B cell (primary cell): ENCODE measurements at regions not wholly inside any gene's neighbourhood (a gene's known extent, or its start where the extent isn't known, plus 50 kb on each side); places are given as distances from the start of the nearest gene placed in this dataset.

ENCODE experiments used
- ATAC-seq: fragments of 200-7000 bp; cut with Tn5 transposase; one replicate; pipeline ENCODE4 v1.10.0; 2021; ENCODE audit warnings: low read depth, mild to moderate bottlenecking, moderate number of reproducible peaks, moderate library complexity
- CTCF ChIA-PET: fragments of 350-600 bp; sonication (Branson Sonifier 250); formaldehyde crosslinking; loops from one replicate; lab custom pipeline; 2021; ENCODE audit warnings: antibody characterized with exemption, inconsistent platforms; lab: Charles Lee
- POLR2A ChIA-PET: fragments of 350-600 bp; sonication (Branson Sonifier 250); formaldehyde crosslinking; loops from one replicate; lab custom pipeline; 2021; ENCODE audit warnings: antibody characterized with exemption; lab: Charles Lee
- DNase-seq: peaks from one replicate; pipeline ENCODE4 v3.0.0; 2013
- H2AFZ ChIP-seq: 2 replicates; pipeline ENCODE4 v1.6.1; 2012; ENCODE audit warnings: mild to moderate bottlenecking, low read depth, low read length; ENCODE audit not compliant: insufficient read depth, poor library complexity, severe bottlenecking
- H3K27ac ChIP-seq, 2 donors: 1 replicate in 1 of 2; 2 replicates in 1 of 2; pipeline ENCODE4 v1.5.1; 2012 to 2013; ENCODE audit warnings: low read length in 2 of 2, mild to moderate bottlenecking in 2 of 2, moderate library complexity in 1 of 2
- H3K27me3 ChIP-seq, 4 experiments: fragments of 200-600 bp in 1 of 4; sonication (generic) in 1 of 4; replicated peaks in 1 of 4; 1 replicate in 2 of 4; 2 replicates in 2 of 4; pipeline versions ENCODE4 v1.6.1 to v1.7.0; 2013 to 2016; ENCODE audit warnings: low read length in 3 of 4, mild to moderate bottlenecking in 2 of 4, mixed read lengths in 1 of 4, moderate library complexity in 1 of 4; ENCODE audit not compliant: insufficient read depth in 4 of 4, control insufficient read depth in 3 of 4; ENCODE audit errors: control extremely low read depth in 1 of 4
- H3K36me3 ChIP-seq, 2 experiments: replicated peaks in 1 of 2; 1 replicate in 1 of 2; 2 replicates in 1 of 2; pipeline versions ENCODE4 v1.6.1 to v1.7.1; 2013; ENCODE audit warnings: low read length in 1 of 2; ENCODE audit not compliant: insufficient read depth in 2 of 2, control insufficient read depth in 1 of 2; ENCODE audit errors: control extremely low read depth in 1 of 2, extremely low read depth in 1 of 2
- H3K4me1 ChIP-seq, 2 donors: fragments of 200-600 bp in 1 of 2; sonication (generic) in 1 of 2; 1 replicate in 1 of 2; 2 replicates in 1 of 2; pipeline versions ENCODE4 v1.5.1 to v1.6.1; 2013 to 2017; ENCODE audit warnings: low read length in 2 of 2; ENCODE audit not compliant: control insufficient read depth in 2 of 2, insufficient read depth in 2 of 2
- H3K4me2 ChIP-seq: replicated peaks from 2 replicates; pipeline ENCODE3; 2012; ENCODE audit warnings: mild to moderate bottlenecking, low read depth, low read length; ENCODE audit not compliant: poor library complexity, severe bottlenecking
- H3K4me3 ChIP-seq, 5 experiments: fragments of 200-600 bp in 1 of 5; sonication (generic) in 1 of 5; 1 replicate in 3 of 5; 2 replicates in 2 of 5; pipeline versions ENCODE4 v1.5.1 to v1.7.0; 2011 to 2016; ENCODE audit warnings: low read length in 4 of 5, mild to moderate bottlenecking in 4 of 5, low read depth in 2 of 5, control low read depth in 1 of 5, moderate library complexity in 1 of 5; ENCODE audit not compliant: insufficient read depth in 1 of 5; ENCODE audit errors: control extremely low read depth in 1 of 5, extremely low read depth in 1 of 5
- H3K79me2 ChIP-seq: fragments of 200-600 bp; sonication (generic); one replicate; pipeline ENCODE4 v1.6.0; 2016; ENCODE audit warnings: low read length; ENCODE audit not compliant: control insufficient read depth, insufficient read depth
- H3K9ac ChIP-seq: fragments of 200-600 bp; sonication (generic); 2 replicates; pipeline ENCODE4 v1.6.1; 2017; ENCODE audit warnings: mild to moderate bottlenecking, low read length, moderate library complexity
- H3K9me3 ChIP-seq, 3 donors: one replicate each; pipeline versions ENCODE4 v1.6.1 to v1.7.1; 2013; ENCODE audit warnings: low read length in 2 of 3; ENCODE audit not compliant: control insufficient read depth in 2 of 3, insufficient read depth in 1 of 3; ENCODE audit errors: control extremely low read depth in 1 of 3
- H4K20me1 ChIP-seq: 2 replicates; pipeline ENCODE4 v1.6.0; 2012; ENCODE audit warnings: mild to moderate bottlenecking, low read length; ENCODE audit not compliant: insufficient read depth, control insufficient read depth, poor library complexity, severe bottlenecking
- H3K27ac Mint-ChIP-seq: one replicate; pipeline ENCODE4 v1.8.0; 2021; ENCODE audit warnings: mixed read lengths
- H3K27me3 Mint-ChIP-seq: one replicate; pipeline ENCODE4 v1.8.0; 2021; ENCODE audit warnings: mixed read lengths
- H3K4me1 Mint-ChIP-seq: one replicate; pipeline ENCODE4 v1.8.0; 2021; ENCODE audit warnings: mixed read lengths
- H3K4me3 Mint-ChIP-seq: one replicate; pipeline ENCODE4 v1.8.0; 2021; ENCODE audit warnings: mixed read lengths
- H3K9me3 Mint-ChIP-seq: one replicate; pipeline ENCODE4 v1.8.0; 2022; ENCODE audit warnings: mixed read lengths; ENCODE audit not compliant: insufficient read depth
- CTCF ChIP-seq: fragments of 200-600 bp; IDR thresholded peaks from one replicate; pipeline ENCODE4 v1.8.0; 2022; ENCODE audit warnings: antibody characterized with exemption, mild to moderate bottlenecking
- EZH2 ChIP-seq: IDR thresholded peaks from 2 replicates; pipeline ENCODE4 v1.6.1; 2012; ENCODE audit warnings: borderline replicate concordance, low read depth, mild to moderate bottlenecking, moderate library complexity, low read length; ENCODE audit not compliant: insufficient read depth, poor library complexity, severe bottlenecking
- WGBS: methylation state at CpG from one replicate; pipeline ENCODE4 v1.1.5; 2013; ENCODE audit warnings: missing lambda C conversion rate; ENCODE audit not compliant: insufficient coverage; 5-methylcytosine and 5-hydroxymethylcytosine counted together
- intact Hi-C: fragments of 100-400 bp; cut with micrococcal nuclease; formaldehyde crosslinking; loops from one replicate; pipeline ENCODE4 v1.10.0; 2022

DNA sequence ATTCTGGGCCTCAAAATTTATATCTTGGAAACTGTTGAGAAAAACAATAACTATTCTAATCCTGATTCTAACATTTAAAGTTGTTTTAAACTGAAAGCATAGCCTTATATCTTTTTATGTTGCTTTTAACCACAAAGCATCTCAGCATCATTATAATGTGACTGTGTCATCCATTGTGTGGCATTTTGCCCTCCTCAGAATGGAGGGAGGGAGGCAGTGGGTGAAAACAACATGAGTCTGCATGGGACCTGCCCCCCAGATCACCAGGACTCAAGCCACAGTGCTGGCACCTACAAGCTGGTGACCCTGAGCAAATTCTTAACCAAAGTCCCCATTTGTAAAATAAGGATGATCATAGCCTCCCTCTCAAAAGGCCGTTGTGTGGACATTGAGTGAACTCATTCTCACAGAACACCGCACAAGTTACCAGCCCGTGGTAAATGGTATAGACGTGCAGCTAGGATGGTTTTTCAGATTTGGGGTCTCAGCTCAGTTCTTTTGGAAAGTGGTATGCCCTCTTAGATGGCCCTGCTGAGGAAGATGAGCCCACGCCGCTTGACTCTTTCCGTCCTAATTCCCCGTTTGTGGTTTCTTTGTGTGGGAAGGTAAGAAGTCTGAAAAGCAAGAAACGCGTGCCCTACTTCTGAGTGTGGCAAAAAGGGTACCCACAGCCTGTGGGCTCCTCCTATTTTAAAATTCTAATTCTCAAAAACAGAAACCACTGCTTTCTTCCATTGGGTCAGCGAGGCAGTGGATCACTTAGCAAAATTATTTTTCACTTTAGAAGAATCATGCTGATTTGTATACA, 305.0 kb upstream of the ID2 start:
- Histone ChIP-seq H3K79me2 (no peaks in the 10 kb centered on the region), H3K9ac (no peak overlapping the region), H3K4me1 (peaks cover 5 to 9% of the 10 kb centered on the region in 2 donors), H3K9me3 (peaks cover 0 to 4% (median 2%) of the 10 kb centered on the region in 3 donors), H2AFZ (no peak overlapping the region), H3K36me3 (no peaks in the 10 kb centered on the region), H3K4me3 (no peak overlapping the region), H3K27ac (no peak overlapping the region), H3K4me2 (no peak overlapping the region), H4K20me1 (no peaks in the 10 kb centered on the region), H3K27me3 (peaks cover 0 to 19% (median 5%) of the 10 kb centered on the region in 4 experiments)
- Mint-ChIP-seq H3K9me3 (peaks cover 4% of the 10 kb centered on the region), H3K4me1 (peaks cover 7% of the 10 kb centered on the region), H3K4me3 (no peak overlapping the region), H3K27ac (no peak overlapping the region), H3K27me3 (peaks cover 48% of the 10 kb centered on the region)
- DNase-seq (no peak), ATAC-seq (no peak)
- intact Hi-C loops, result no loop called here
- TF ChIP-seq EZH2 (no peak), CTCF (no peak)
- ChIA-PET POLR2A (no interaction called here), CTCF (no interaction called here)
- WGBS, result 65% methylated on average over 5 of the region's 11 CpGs

DNA sequence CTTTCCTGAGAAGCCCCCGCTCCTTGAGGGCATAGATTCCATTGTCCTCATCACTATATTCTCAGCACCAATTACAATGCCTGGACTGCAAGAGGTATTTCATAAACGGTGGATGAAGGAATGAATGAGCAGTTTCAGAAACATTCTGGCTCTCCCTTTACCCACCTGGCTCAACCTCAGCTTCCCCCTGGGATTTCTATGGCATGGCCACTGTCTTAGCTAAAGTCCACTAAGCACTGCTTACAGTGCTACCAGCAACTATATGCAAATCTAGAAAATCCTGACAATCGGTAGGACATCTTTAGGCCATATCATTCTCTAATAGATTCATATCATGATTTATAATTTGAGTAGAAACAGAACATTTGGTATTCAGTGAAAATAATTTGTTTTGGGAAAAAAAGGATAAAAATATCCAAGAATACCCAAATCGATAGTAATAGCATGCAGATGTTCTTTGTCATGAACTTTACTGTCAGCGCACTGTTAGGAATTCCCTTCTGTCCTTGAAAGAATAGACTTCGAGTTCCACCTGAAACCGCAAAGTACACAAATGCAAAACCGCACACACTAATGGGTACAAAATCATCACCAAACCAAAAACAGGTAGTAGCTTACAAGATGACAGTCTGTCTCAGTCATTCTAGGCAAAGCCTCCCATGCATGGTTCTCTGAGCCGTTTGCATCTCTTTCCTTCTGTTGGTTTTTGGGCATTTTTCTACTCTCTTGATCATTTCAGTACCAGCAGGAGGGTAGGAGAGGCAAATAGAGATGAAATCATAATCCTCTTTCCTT, 303.6 kb upstream of the ID2 start:
- H3K79me2 ChIP-seq, result no peaks in the 10 kb centered on the region
- H2AFZ ChIP-seq, result no peak overlapping the region
- peaks cover 5 to 9% of the 10 kb centered on the region in 2 donors for H3K4me1 ChIP-seq
- DNase-seq (no peak), ATAC-seq (no peak)
- TF ChIP-seq EZH2, result no peak
- TF ChIP-seq CTCF, result no peak
- H3K27me3 ChIP-seq, result peaks cover 0 to 14% (median 3%) of the 10 kb centered on the region in 4 experiments
- Mint-ChIP-seq H3K4me1 (peaks cover 7% of the 10 kb centered on the region), H3K4me3 (no peak overlapping the region), H3K27me3 (peaks cover 47% of the 10 kb centered on the region), H3K9me3 (peaks cover 2% of the 10 kb centered on the region), H3K27ac (no peak overlapping the region)
- no peak overlapping the region for H3K27ac ChIP-seq
- H4K20me1 ChIP-seq, result no peaks in the 10 kb centered on the region
- WGBS, result 67% methylated on average over 7 of the region's 9 CpGs
- H3K9ac ChIP-seq, result no peak overlapping the region
- H3K4me2 ChIP-seq, result no peak overlapping the region
- ChIA-PET CTCF (no interaction called here), POLR2A (no interaction called here)
- H3K4me3 ChIP-seq, result no peak overlapping the region
- peaks cover 0 to 2% (median 0%) of the 10 kb centered on the region in 3 donors for H3K9me3 ChIP-seq
- intact Hi-C loops, result no loop called here
- no peaks in the 10 kb centered on the region for H3K36me3 ChIP-seq
